Activated CD4-positive, alpha-beta memory T cell treated with anti-CD3 and anti-CD28 coated beads for 36 hours (primary cell): ENCODE measurements at regions not wholly inside any gene's neighbourhood (a gene's known extent, or its start where the extent isn't known, plus 50 kb on each side); places are given as distances from the start of the nearest gene placed in this dataset.

Experiments
- CTCF ChIA-PET: fragments of 350-600 bp; sonication (Branson Sonifier 250); formaldehyde crosslinking; loops from one replicate; lab custom pipeline; 2021; ENCODE audit warnings: antibody characterized with exemption, inconsistent platforms; lab: Charles Lee
- POLR2A ChIA-PET: fragments of 350-600 bp; sonication (Branson Sonifier 250); formaldehyde crosslinking; loops from one replicate; lab custom pipeline; 2021; ENCODE audit warnings: antibody characterized with exemption; lab: Charles Lee
- DNase-seq: peaks from one replicate; pipeline ENCODE4 v3.0.0-alpha.2; 2020
- H3K27ac Mint-ChIP-seq: one replicate; pipeline ENCODE4 v1.8.0; 2021; ENCODE audit warnings: mixed read lengths
- H3K27me3 Mint-ChIP-seq: one replicate; pipeline ENCODE4 v1.8.0; 2021; ENCODE audit warnings: mixed read lengths
- H3K36me3 Mint-ChIP-seq: one replicate; pipeline ENCODE4 v1.8.0; 2021; ENCODE audit warnings: mixed read lengths
- H3K4me1 Mint-ChIP-seq: one replicate; pipeline ENCODE4 v1.8.0; 2021; ENCODE audit warnings: low read depth, mixed read lengths
- H3K4me3 Mint-ChIP-seq: one replicate; pipeline ENCODE4 v1.8.0; 2021; ENCODE audit warnings: mild to moderate bottlenecking, mixed read lengths
- H3K9me3 Mint-ChIP-seq: one replicate; pipeline ENCODE4 v1.8.0; 2021; ENCODE audit warnings: mixed read lengths
- intact Hi-C: fragments of 100-400 bp; cut with micrococcal nuclease; formaldehyde crosslinking; loops from one replicate; pipeline ENCODE4 v1.15.1; 2023

DNA sequence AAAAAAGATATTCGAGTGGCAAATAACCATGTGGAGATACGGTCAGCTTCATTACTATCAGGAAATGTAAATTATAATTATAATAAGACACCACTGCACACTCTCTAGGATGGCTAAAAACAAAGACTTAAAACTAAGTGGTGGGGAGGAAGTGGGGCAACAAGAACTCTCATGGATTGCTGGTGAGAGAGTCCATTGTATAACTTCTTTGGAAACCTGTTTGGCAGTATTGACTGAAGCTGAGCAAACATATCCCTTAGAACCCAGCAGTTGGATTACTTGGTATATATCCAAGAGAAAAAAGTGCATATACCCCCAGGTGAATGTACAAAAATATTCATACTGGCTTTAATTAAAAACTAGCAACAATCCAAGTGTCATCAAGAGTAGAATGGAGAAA lies 133.7 kb upstream of the CTBP2 start:
- DNase-seq, result no peak
- no peaks in the 10 kb centered on the region for H3K27me3 Mint-ChIP-seq
- intact Hi-C loops, result no loop called here
- ChIA-PET POLR2A (no interaction called here), CTCF (no interaction called here)
- peaks cover 4% of the 10 kb centered on the region for H3K9me3 Mint-ChIP-seq
- H3K4me3 Mint-ChIP-seq, result no peak overlapping the region
- H3K4me1 Mint-ChIP-seq, result no peaks in the 10 kb centered on the region
- no peak overlapping the region for H3K27ac Mint-ChIP-seq
- H3K36me3 Mint-ChIP-seq, result no peaks in the 10 kb centered on the region

DNA sequence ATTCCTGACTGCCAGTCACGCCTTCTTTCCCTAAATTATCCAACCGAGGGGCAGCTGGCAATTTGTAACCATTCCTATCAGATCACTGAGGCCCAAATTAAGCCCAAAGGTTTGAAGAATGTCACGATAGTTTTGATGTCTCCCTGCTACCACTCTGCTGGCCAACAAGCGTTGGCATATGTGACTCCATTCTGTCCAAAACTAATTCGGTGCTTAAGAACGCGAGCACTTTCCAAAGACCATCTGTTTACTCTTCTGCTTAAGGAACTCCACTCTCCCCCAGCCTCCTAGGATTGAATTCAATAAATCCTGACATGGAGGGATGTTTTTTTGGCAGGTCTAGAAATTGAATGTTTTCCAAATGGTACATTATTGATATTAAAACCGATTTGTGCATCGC lies 131.5 kb upstream of the CTBP2 start:
- ChIA-PET POLR2A (no interaction called here), CTCF (no interaction called here)
- Mint-ChIP-seq H3K4me3 (no peak overlapping the region), H3K4me1 (no peaks in the 10 kb centered on the region), H3K36me3 (no peaks in the 10 kb centered on the region), H3K27ac (no peak overlapping the region), H3K27me3 (no peaks in the 10 kb centered on the region), H3K9me3 (peaks cover 4% of the 10 kb centered on the region)
- no peak for DNase-seq
- intact Hi-C loops, result no loop called here

DNA sequence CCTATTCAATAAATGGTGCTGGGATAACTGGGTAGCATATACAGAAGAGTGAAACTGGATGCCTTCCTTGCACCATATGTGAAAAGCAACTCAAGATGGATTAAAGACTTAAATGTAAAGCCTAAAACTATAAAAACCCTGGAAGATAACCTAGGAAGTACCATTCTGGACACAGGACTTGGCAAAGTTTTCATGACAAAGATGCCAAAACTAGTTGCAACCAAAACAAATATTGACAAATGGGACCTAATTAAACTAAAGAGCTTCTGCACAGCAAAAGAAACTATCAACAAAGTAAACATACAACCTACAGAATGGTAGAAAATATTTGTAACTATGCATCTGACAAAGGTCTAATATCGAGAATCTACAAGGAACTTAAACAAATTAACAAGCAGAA lies 129.1 kb upstream of the CTBP2 start:
- H3K36me3 Mint-ChIP-seq, result no peaks in the 10 kb centered on the region
- no peak for DNase-seq
- no peak overlapping the region for H3K4me3 Mint-ChIP-seq
- H3K9me3 Mint-ChIP-seq, result no peaks in the 10 kb centered on the region
- POLR2A ChIA-PET, result no interaction called here
- no peak overlapping the region for H3K27ac Mint-ChIP-seq
- CTCF ChIA-PET, result no interaction called here
- intact Hi-C loops, result no loop called here
- no peaks in the 10 kb centered on the region for H3K4me1 Mint-ChIP-seq
- peaks cover 1% of the 10 kb centered on the region for H3K27me3 Mint-ChIP-seq

DNA sequence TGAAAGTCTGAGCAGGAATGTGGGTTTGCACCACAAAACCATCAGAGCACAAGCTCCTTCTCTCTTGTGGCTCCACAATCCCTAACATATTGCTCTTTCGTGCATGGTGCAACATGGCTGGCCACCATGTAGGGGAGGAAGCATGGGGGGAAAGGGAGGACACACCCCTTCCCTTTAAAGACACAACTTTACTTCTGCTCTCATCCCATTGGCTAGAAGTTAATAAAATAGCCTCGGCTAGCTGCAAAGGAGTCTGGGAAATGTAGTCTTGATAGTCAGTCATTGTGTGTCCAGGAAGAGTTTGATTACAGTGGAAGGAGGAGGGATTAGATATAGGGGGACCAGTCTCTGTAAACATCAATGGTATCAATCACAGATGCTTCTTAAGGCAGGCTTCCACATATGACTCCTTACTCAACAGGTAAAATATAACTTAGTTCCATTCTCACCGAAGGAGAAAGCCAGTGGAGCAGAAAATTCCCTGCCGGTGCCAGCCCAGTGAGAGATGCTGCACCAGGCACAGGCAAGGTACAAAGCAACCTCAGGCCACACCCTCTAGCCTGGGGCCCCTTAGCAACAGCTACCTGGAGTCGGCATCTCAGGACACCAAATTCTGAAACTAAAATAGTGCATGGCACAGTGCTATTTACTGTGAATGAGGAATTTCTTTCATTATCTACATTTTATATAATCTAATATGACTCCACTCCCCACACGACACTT lies 124.7 kb upstream of the CTBP2 start:
- POLR2A ChIA-PET, result no interaction called here
- intact Hi-C loops, result no loop called here
- Mint-ChIP-seq H3K4me1 (no peaks in the 10 kb centered on the region), H3K4me3 (no peak overlapping the region), H3K36me3 (no peaks in the 10 kb centered on the region), H3K27ac (no peak overlapping the region), H3K27me3 (peaks cover 8% of the 10 kb centered on the region), H3K9me3 (no peaks in the 10 kb centered on the region)
- DNase-seq, result no peak
- CTCF ChIA-PET, result no interaction called here

DNA sequence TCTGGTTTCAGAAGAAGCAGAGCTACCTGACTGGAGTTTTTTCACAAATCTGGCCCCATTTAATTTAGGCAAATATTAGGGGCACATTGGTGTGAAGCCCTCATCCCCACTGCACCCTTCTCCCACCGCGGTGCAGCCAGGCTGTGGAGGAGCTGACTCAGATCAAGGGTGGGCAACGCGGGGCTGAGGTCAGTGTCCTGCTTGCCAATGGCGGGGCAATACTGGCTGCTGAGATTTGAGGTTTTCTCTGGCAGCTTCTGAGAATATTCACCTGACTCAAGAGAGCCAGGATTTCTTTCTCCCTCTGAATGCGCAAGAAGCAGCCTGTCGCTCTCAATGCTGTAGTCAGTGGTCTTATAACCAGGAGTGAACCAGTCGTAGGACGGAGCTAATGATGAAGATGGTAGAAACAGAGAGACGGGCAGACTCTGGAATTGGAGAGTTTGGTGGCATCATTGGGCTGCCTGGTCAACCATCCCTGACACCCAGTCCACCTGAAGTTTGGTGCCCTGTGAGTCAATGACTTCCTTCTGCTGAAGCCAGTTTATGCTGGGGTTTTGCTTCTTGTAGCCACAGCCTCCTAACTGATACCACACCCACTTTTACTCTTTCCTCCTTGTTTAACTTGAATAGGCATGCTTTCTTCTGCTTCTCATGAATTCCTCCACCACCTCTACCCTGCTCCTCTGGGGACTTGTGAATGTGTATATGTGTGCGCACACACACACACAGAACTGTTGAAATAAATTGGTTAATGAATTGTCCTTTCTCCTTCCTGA lies 123.7 kb upstream of the CTBP2 start:
- no peaks in the 10 kb centered on the region for H3K36me3 Mint-ChIP-seq
- ChIA-PET CTCF (no interaction called here), POLR2A (no interaction called here)
- no peak for DNase-seq
- H3K27me3 Mint-ChIP-seq, result peaks cover 8% of the 10 kb centered on the region
- no peaks in the 10 kb centered on the region for H3K4me1 Mint-ChIP-seq
- no peaks in the 10 kb centered on the region for H3K9me3 Mint-ChIP-seq
- H3K4me3 Mint-ChIP-seq, result no peak overlapping the region
- H3K27ac Mint-ChIP-seq, result no peak overlapping the region
- intact Hi-C loops, result no loop called here

DNA sequence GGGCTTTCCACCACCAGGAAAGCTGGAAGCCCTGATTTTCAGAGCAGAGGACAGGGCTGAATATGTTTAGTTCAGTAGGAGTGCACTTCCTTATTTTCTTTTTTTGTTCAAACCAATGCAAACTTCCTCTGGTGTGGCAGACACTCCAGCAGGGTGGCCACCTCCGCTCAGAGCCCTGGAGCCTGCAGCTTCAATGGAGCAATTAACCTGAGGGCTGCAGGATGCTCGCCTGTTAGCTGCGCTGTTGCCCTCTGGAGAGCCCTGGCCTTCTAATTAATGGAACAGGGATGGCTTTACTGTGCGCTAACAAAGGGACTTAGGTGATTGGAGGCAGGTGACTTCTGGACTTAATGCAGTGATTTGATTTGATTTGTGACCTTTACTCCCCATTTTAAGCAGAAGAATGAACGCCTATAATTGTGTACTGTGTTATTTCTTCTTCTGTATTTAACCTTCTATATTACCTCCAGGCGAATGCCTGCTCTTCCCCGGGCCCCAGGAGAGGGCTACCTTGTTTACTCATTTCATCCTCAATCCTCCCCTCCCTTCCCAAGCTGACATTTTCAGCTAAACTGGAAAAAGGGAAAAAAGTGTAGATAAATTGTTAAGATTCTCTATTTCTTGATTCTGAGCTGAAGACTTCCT lies 123.0 kb upstream of the CTBP2 start:
- Mint-ChIP-seq H3K4me1 (no peaks in the 10 kb centered on the region), H3K9me3 (no peaks in the 10 kb centered on the region), H3K27me3 (peaks cover 8% of the 10 kb centered on the region), H3K4me3 (no peak overlapping the region), H3K36me3 (no peaks in the 10 kb centered on the region), H3K27ac (no peak overlapping the region)
- intact Hi-C loops, result no loop called here
- DNase-seq, result no peak
- ChIA-PET POLR2A (no interaction called here), CTCF (no interaction called here)

DNA sequence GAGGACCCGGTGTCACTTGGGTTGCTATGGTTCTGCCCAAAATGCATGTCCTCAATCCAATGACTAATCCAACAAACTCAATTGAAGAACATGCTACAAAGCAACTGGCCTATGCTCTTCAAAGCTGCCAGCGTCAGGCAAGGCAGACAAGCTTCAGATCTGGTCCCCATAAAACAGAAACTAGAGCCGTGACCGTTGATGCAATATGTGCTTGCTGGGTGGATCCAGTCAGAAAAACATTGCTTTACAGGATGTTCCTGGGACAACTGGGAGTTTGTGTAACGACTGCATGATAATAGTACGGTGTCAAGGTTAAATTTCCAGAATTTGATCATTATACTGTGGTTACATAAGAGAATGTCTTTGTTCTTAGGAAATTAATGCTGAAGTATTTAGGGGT lies 120.7 kb upstream of the CTBP2 start:
- CTCF ChIA-PET, result interaction anchor here (0.6 kb wide), 1 partner anchor 39 kb away, joined by 4 read pairs; no protein-coding TSS in a partner anchor
- no peak for DNase-seq
- peaks cover 3% of the 10 kb centered on the region for H3K9me3 Mint-ChIP-seq
- intact Hi-C loops, result no loop called here
- no peak overlapping the region for H3K4me3 Mint-ChIP-seq
- H3K36me3 Mint-ChIP-seq, result peaks cover under 1% of the 10 kb centered on the region
- POLR2A ChIA-PET, result no interaction called here
- no peaks in the 10 kb centered on the region for H3K4me1 Mint-ChIP-seq
- peaks cover 8% of the 10 kb centered on the region for H3K27me3 Mint-ChIP-seq
- H3K27ac Mint-ChIP-seq, result no peak overlapping the region

DNA sequence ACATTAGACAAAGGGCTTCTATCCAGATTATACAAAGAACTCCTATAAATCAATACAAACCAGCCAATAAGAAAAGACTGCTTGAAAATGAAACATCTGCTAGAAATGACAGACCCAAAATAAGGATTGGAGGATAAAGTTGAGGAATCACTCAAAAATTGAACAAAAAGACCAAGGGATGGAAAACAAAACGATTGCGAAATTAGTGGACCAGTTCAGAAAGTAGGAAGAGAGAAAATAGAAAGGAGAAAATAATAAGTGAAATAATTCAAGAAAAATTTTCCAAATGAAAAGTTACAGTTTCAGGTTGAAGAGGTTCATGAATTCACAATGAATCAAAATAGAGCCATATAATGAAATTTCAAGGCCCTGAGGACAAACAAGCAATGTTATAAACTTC lies 115.8 kb upstream of the CTBP2 start:
- intact Hi-C loops, result no loop called here
- H3K4me1 Mint-ChIP-seq, result no peaks in the 10 kb centered on the region
- POLR2A ChIA-PET, result no interaction called here
- DNase-seq, result no peak
- CTCF ChIA-PET, result no interaction called here
- H3K27ac Mint-ChIP-seq, result no peak overlapping the region
- peaks cover 5% of the 10 kb centered on the region for H3K9me3 Mint-ChIP-seq
- peaks cover 1% of the 10 kb centered on the region for H3K36me3 Mint-ChIP-seq
- H3K27me3 Mint-ChIP-seq, result peaks cover under 1% of the 10 kb centered on the region
- H3K4me3 Mint-ChIP-seq, result no peak overlapping the region

DNA sequence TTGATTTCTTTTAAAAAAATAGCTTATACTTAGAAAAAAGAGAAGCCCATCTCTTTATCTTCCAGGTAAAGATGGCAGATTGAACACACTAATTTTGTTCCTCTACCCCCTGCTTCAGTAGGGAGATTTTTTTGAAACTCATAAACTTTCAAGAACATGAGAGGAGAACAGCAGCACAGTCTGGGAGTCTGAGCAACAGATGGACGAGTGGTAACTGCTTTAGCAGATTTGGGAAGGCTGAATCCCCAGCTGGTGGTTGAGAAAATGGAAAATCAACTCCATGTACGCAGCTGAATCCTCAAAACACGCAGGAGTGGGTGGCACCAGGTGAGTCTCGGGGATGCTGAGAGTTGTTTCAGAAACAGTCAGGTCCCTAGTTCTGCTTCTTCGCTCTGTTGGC lies 114.6 kb upstream of the CTBP2 start:
- Mint-ChIP-seq H3K36me3 (peaks cover 1% of the 10 kb centered on the region), H3K27me3 (no peaks in the 10 kb centered on the region), H3K4me3 (no peak overlapping the region), H3K4me1 (no peaks in the 10 kb centered on the region), H3K9me3 (peaks cover 5% of the 10 kb centered on the region), H3K27ac (no peak overlapping the region)
- intact Hi-C loops, result no loop called here
- POLR2A ChIA-PET, result no interaction called here
- CTCF ChIA-PET, result no interaction called here
- no peak for DNase-seq

DNA sequence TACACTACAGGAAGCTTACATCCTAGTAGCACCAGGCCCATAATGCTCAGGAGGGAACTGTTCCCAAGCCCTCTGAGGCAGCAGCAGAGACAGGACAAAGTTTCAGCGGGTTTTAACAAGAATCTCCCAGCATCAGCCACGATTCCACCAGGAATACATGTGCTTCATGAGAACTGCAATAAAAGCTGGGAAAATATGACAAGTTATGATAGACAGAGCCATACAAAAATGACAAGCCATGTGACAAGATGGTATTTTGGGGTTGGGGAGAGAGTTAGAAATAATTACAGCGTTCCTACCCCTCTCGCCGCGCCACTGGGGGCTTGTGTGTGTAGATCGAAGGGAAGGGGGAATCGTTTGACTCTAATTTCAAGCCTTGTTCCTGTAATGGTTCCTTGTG lies 112.7 kb upstream of the CTBP2 start:
- no peaks in the 10 kb centered on the region for H3K27me3 Mint-ChIP-seq
- H3K4me3 Mint-ChIP-seq, result no peak overlapping the region
- H3K9me3 Mint-ChIP-seq, result peaks cover 5% of the 10 kb centered on the region
- no peak overlapping the region for H3K27ac Mint-ChIP-seq
- intact Hi-C loops, result no loop called here
- no peak for DNase-seq
- H3K36me3 Mint-ChIP-seq, result peaks cover 1% of the 10 kb centered on the region
- ChIA-PET POLR2A (no interaction called here), CTCF (no interaction called here)
- no peaks in the 10 kb centered on the region for H3K4me1 Mint-ChIP-seq

DNA sequence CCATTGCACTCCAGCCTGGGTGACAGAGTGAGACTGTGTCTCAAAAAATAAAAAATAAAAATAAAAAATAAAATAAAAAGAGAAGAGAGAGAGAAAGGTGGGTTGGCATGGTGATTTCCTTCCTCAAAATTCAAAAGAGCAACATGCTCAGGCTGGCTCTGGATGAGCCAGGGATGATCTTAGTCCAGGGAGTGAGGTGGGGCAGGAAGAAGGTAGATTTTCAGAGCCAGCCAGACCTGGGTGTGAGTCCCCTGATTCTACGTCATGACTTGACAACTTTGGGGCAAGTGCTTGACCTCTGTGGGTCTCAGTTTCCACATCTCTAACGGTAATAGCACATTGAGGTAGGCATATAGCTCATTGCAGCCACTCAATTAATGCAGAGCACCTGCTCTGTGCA lies 109.4 kb upstream of the CTBP2 start:
- no peaks in the 10 kb centered on the region for H3K9me3 Mint-ChIP-seq
- intact Hi-C loops, result no loop called here
- DNase-seq, result no peak
- ChIA-PET CTCF (no interaction called here), POLR2A (no interaction called here)
- no peaks in the 10 kb centered on the region for H3K36me3 Mint-ChIP-seq
- H3K4me1 Mint-ChIP-seq, result no peaks in the 10 kb centered on the region
- H3K27me3 Mint-ChIP-seq, result no peaks in the 10 kb centered on the region
- H3K4me3 Mint-ChIP-seq, result no peak overlapping the region
- H3K27ac Mint-ChIP-seq, result no peak overlapping the region

DNA sequence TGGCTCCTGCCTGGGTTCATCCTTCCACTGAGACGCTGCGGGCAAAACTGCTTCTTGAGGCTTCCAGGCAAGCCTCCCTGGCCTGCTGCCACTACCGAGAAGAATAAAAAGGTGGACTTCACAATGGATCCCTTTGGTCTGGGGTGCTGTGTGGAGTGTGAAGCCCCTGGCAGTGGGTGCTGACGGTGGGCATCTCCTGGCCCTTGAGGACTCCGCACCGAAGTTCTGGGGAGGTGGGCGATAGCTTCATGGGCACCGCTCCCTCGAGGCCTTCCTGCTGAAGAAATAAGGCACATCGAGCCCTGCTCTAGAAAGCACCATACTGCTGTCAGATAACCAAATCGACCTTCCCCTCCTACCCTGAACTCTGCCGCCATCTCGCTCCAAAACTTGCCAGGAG lies 106.6 kb upstream of the CTBP2 start:
- CTCF ChIA-PET, result no interaction called here

More for the DNA sequence above, 106.6 kb upstream of the CTBP2 start:
- no peaks in the 10 kb centered on the region for H3K27me3 Mint-ChIP-seq
- H3K4me1 Mint-ChIP-seq, result no peaks in the 10 kb centered on the region
- H3K36me3 Mint-ChIP-seq, result no peaks in the 10 kb centered on the region
- POLR2A ChIA-PET, result no interaction called here
- no peaks in the 10 kb centered on the region for H3K9me3 Mint-ChIP-seq
- H3K4me3 Mint-ChIP-seq, result no peak overlapping the region
- H3K27ac Mint-ChIP-seq, result no peak overlapping the region
- no peak for DNase-seq
- intact Hi-C loops, result no loop called here
